SKM-1 treated with dmso at 0.1 percent for 144 hours (cell line): ENCODE measurements at regions not wholly inside any gene's neighbourhood (a gene's known extent, or its start where the extent isn't known, plus 50 kb on each side); places are given as distances from the start of the nearest gene placed in this dataset.

ENCODE experiments used
- DNase-seq: peaks from one replicate; lab custom pipeline; 2025; ENCODE audit not compliant: unreplicated experiment; lab: John Stamatoyannopoulos, UW

DNA sequence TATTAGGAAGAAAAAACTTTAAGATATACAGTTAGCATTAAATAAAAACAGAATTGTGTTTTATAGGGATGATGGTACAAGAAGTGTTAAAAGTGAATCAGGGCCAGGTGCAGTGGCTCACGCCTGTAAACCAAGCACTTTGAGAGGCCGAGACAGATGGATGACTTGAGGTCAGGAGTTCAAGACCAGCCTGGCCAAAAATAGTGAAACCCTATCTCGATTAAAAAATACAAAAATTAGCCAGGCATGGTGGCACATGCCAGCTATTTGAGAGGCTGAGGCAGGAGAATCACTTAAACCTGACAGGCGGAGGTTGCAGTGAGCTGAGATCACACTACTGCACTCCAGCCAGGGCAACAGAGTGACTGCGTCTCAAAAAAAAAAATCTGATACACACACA is 282.9 kb upstream of the ATP10B start:
- no peak for DNase-seq

DNA sequence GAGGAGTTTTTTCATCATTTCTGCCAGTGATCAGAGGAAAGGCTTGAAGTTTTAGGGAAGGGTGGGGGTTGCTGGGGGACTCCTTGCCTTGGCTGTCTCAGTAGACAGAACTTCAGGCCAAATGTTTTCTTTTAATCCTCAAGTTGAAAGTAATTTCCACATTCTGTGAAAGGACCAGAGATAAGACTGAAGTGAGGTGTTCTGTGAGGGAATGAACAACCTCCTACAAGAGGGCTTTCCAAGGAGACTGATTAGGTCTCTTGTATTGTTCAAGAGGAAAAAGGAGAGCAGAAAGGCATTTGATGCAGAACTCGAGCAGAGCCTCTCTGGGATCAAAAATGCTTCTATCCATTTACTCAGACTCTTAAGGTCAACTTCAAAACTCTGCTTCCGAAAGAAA is 282.1 kb upstream of the ATP10B start:
- no peak for DNase-seq

DNA sequence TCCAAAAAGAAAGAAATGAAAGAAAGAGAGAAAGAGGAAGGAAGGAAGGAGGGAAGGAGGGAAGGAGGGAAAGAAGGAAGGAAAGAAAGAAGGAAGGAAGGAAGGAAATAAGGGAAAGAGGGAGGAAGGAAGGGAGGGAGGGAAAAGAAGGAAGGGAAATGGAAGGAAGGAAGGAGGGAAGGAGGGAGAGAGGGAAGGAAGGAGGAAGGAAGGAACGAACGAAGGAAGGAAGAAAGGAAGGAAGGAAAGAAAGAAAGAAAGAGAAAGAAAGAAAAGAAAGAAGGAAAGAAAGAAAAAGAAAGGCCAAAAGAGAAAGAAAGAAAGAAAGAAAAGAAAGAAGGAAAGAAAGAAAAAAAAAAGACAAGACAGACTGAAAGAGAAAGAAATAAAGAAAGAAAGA is 263.9 kb upstream of the ATP10B start:
- no peak for DNase-seq

DNA sequence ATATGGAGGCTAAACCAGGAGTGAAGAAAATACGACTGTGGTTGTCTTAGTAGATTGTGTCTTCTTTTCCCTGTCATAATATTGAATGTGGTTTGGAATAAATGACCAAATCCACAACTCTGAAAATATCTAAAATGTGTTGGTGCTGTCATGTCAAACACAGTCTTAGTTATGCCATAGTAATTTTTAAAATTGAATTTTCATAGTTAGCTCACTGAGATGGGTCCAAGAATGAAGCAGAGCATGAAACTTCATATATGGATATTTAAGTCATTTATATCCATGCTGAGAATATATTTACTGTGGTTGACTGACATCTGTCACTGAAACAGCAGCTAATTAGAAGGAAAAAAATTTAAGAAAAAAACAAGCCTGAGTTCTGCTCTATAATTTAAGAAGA is 260.4 kb upstream of the ATP10B start:
- no peak for DNase-seq

DNA sequence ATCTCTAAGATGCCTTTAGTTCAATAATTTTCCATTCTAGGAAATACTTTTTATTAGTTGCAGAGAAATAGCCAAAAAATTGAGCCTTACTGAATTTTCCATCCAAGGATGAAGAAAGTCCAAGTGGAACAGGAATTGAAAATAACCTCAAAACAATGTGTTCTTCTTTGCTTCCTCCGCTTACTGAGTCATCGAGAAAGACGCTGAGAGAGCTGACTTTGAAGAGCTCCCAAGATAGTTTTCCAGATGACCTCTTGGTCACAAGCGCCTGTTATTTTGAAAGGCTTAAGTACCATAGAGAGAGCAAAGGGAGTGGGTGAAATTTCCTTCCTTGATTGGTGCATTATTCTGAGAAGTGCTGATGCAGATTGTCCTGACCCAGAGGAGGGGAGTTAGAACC is 253.5 kb upstream of the ATP10B start:
- DNase-seq: no peak

DNA sequence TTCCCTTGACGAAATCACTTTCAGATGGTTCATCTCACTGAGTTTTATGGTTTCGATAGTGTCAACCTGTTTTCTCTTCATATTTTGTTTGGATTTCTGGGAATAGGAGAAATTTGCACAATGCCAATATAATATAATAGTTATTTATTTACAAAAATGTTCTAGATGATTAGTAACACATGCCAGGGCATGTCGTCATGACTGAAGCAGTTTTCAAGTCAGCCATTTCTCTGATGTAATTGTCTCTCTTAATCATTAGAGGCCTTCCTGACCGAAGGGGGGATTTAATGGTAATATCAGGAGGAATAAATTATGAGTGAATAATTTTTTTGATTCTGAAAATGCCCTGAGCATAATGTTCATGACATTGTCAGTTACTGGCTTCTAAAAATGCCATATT is 246.5 kb upstream of the ATP10B start:
- no peak for DNase-seq

DNA sequence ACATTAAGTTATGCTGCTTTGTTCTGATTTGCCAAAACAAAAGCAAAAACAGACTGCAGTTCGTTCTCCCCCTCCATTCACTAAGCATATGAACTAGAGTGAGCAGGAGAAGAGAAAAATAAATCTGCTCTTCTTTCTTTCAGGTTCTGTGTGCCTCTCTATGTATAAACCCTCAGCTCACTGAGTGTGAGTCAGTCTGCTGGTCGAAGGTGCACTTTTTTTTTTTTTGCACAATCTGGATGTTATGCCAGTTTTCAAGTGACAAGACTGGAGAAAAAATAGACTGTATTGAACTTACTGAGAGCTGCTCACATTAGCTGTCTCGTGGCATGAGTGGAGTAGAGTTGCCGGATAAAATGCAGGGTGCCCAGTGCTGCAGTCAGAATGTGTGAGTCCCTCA is 244.6 kb upstream of the ATP10B start:
- no peak for DNase-seq

DNA sequence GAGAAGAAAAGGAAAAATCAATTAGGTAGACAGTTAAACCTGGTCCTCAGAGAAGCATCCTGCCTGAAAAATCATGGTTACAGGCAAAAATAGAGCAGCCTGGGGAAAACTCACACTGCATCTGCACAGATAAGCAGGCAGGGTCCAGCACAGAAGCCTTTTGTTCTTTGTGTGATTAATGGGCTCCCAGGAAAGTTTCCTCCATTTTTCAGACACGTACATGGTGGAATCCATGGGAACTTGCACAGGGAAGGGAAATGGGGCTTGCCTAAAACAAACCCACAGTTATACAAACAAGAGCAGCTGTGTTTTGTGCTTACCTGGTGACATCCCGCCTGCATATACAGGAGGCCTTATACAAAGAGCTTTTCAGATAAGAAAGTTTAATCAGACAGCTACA is 243.9 kb upstream of the ATP10B start:
- no peak for DNase-seq

DNA sequence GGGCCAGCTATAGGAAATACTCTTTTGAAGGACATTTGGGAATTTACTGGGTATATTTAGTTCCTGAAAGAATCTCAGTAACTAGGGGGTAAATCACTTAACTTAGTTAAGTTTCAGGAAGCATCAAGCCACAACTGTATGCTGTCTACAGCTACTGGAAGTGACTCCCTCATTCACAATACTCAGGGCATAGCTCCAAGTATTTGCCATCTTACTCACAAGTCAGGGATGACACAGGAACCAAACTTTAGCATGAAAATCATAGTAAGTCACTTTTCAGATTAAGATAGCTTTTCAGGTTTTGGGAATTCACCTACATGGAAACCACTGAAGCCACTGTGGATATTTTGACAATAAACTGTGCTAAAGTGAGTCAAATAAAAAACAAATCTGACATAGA is 242.4 kb upstream of the ATP10B start:
- DNase-seq: no peak

DNA sequence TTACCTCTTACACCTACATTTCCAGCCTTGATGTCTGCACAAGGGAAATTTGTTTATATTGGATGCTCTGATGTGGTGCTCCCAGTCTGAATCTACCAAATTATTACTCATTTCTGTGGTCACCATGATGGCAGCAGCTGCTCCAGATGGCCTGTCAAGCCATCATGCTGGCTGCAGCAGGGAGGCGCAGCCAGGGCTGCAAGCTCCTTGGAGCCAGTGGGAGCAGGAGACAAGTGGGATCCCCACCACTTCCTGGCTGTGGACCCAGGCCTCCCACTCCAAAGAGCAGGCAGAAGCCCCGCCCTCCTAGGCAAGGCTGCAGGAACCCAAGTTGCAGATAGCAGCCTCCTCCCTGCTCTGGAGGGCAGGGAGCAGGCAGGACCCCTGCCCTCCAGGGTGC is 241.1 kb upstream of the ATP10B start:
- DNase-seq: no peak

DNA sequence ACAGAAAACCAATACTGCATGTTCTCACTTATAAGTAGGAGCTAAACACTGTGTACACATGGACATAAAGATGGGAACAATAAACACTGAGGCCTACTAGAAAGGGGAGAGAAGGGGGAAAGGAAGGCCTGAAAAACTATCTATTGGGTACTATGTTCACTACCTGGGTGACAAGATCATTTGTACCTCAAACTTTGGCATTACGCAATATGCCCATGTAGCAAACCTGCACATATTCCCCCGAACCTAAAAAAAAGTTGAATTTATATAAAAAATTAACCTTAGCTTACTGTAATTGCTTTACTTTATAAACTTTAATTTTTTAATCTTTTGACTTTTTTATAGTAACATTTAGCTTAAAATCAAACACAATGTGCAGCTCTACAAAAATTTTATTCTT is 237.6 kb upstream of the ATP10B start:
- no peak for DNase-seq

DNA sequence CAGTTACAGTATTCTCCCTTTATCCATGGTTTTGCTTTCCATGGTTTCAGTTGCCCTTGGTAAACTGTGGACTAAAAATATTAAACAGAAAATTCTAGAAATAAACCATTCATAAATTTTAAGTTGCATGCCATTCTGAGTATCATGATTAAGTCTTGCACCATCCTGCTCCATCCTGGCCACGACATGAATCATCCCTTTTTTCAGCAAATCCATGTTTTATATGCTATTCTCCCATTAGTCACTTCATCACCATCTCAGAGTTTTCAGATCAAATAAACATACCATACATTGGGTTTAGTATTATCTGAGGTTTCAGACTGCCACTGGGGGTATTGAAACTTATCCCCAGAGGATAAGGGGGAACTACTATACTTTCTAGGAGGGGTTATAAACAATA is 234.4 kb upstream of the ATP10B start:
- DNase-seq: no peak

DNA sequence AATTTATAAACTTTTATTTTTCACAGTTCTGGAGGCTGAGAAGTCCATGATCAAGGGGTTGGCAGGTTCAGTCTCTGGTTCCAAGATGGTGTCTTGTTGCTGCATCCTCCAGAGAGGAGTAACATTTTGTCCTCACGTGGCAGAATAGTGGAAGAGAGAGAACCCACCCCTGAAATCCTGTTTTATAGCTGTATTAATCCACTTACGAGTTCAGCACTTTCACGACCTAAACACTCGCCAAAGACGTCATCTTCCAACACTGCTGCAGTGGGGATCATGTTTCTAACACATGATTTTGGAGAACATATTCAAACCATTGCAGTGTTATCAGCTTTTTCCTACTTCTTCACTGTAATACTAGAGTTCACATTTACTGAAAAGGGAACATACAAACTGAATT is 233.0 kb upstream of the ATP10B start:
- DNase-seq: no peak

DNA sequence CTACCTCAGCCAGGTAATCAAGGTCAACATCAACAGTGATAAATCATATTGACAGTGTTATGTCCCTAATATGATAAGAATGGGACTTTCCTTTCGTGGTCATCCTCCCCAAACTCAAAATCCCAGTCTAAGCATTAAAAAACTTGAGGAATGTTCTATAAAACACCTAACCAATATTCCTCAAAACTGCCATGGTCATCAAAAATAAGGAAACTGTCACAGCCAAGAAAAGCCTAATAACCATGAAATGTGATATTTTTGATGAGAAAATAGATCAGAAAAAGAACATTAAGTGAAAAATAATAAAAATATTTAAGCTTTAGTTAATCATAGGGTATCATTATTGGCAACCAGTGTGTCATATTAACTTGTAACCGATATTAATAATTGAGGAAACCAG is 232.1 kb upstream of the ATP10B start:
- no peak for DNase-seq

DNA sequence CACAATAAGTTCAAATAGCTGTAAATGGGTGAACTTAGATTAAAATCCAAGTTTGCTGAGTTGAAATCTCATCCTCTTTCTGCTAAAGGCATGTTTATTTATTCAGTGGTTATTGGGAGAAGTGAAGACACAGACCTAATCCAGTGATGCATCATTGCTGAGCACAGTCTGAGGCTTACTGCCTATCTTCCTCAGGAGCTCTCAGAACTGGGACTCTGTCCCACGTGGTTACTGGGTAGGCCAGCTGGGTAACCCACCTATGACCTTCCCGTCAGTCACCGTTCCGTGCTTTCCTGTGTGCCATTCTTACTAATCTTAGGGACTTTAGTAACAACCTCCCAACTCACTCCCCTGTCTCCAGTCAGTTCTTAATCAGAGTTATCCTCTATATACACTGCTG is 226.8 kb upstream of the ATP10B start:
- no peak for DNase-seq

DNA sequence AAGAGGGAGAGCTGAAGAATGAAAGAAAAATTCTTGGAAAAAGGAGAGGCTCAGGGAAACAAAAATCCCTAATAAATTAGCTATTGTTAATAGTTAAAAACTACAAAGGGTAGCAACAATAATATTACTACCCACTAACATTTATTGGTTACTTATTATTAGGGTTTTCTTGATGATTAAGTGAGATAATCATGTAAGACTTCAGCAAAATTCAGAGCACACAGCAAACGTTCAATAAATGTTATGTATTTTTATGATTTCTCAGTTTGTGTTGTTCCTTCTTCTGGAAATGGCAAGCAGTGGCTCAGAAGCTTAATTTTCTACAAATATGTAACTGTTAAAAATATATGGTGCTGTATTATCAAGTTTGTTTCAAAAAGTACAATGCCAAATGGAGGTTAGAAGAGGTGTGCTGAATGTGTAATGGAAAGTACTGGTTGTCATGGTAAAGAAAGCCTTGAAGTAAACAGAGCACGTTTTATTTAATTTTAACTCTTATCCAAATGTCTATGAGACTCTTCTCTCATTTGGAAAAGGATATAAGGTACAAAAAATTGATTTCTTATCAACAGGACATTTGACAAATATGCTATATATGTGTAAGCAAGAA is 226.0 kb upstream of the ATP10B start:
- no peak for DNase-seq

DNA sequence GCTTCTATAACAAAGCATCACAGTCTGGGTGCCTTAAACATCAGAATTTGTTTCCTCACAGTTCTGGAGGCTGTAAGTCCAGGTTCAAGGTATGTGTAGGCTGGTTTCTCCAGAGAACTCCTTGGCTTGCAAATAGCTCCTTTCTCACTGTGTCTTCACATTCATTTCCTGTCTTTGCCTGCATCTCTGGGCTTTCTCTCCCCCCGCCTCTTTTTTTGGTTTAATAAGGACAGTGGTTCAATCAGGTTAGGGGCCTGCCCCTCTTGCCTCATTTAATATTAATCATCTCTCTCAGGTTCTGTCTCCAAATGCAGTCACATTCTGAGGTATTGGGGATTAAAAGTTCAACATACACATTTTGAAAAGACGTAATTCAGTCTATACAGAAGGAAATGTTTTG is 225.5 kb upstream of the ATP10B start:
- no peak for DNase-seq

DNA sequence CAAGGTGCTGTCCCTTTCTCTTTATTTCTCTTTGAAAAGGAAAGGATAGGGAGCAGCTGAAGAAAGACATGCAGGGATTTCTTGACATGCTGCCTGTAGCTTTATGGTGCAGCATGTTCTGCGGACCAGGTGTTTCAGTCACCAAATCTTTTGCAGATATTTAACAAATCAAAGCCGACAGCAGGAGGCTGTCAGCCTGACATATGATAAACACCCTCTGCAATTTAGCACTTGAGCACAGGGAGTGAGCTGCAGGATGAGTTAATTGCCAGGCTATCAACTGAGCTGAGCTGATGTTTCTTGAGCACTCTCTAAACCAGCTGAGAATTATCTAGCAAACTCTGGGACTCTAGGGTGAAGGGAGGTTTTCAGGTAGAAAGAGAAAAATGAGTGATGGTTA is 212.8 kb upstream of the ATP10B start:
- no peak for DNase-seq

DNA sequence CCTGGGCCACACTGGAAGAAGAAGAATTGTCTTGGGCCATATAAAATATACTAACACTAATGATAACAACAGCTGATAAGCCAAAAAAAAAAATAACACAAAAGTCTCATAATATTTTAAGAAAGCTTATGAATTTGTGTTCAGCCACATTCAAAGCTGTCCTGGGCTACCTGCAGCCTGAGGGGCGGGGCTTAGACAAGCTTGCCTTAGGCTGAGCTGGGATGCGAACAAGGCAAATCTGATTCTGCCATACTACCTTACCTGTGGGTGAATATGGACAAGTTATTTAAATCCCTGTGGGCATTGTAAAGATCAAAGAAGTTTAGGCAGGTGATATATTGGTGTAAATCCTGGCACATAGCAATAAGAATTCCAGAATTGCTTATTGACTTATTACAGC is 212.3 kb upstream of the ATP10B start:
- DNase-seq: no peak

DNA sequence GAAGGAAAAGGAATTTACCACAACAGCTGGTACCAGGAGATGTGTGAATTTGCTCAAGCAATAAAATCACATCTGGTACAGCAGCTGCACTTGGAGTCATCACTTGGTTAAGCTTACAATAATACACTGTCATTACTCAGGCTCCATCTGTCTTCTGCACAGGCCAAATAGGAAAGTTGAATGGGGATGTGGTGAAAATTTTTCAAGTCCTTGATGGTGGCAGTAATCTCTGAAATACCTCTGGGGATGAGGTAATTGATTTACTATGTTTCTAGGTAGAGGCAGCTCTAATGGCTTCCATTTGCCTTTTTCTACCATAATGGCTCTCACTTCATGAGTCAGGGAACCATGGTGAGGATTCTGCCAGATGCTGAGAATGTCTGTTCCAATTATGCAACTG is 206.8 kb upstream of the ATP10B start:
- no peak for DNase-seq

DNA sequence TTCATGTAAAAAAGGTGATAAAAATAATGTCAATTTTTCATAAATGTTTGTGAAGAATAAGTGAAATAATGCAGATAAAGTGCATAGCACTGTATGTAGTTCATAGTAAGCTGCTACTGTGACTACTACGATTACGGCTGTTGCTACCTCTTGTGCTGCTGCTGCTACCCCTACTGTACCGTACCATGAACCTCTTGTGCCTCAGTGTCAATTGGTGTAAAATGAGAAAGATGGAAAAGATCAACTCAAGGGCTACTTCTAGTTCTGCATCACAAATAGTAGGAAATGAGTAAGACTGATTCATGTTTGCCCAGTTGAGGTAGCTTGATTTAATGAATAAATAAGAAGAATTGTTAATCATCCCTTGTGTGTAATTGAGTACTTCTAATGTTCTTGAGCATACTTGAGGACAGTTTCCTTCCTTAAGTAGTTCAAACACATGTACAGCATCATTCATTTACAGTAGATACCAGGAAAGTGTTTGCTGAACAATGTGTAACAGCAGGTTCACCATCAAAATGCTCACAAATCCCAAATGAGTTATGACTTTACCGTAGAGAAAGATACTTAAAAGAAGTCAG is 200.0 kb upstream of the ATP10B start:
- no peak for DNase-seq

DNA sequence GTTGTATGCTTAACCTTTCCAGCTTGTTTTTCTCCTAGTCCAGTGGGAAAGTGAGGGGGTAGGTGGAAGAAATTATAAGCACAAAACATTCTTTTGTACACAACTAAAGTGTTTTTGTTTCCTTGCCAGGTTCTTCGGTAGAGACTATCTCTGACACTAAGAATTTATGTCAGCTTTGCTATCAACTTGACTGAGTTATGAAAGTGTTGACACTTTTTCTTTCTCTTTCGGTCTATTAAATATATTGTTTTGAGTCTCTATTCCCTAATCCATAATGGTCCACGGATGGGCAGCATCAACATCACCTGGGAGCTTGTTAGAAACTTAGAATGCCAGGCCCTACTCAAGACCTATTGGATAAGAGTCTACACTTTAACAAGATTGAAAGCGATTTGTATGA is 195.0 kb upstream of the ATP10B start:
- no peak for DNase-seq

DNA sequence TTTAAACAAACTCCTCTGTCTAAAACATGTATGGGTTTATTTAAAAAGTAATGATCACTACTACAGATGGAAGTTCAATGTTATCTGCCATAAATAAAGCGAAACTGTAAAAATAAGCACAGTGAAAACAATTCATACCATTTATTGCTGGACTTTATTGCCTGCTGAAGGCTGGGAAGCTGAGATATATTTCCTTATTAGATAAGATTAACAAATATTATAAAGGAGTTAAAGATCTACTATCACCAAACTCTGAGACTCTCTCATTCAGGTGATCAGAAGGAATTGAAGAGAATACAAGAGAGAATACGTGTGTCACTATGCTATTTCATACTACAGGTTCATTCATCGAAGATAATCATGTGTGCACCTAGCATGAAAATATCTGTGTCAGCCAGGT is 190.9 kb upstream of the ATP10B start:
- DNase-seq: no peak

DNA sequence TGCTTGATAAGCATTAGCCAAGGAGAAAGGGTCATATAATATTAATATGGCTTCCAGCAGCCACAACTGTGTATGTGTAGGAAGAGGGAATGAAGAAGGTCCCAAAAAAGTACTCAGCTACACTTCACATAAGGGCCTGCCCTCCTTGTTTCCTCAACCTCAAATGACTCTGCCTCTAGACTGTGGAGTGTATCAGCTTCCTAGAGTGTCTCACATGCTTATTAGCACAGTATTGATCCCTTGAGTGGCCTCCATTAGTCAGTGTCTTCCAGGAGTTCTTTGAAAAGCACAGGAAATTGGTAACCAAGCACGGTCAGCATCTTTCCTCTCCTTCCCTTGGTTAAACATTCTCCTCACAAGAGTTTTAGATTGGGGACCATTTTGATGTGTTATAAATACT is 190.4 kb upstream of the ATP10B start:
- no peak for DNase-seq
